ENCODE measurements at regions not wholly inside any gene's neighbourhood (a gene's known extent, or its start where the extent isn't known, plus 50 kb on each side); places are given as distances from the start of the nearest gene placed in this dataset.

GRCh38 chr12:29880987-29881386, 97.2 kb upstream of the TMTC1 start:
- no peak for DNase-seq (ENCODE audit: low read depth)
- FAIRE-seq: no peak
- Histone ChIP-seq H3K36me3 (ENCODE audit: control insufficient read depth, insufficient read depth, low read length) (no peaks in the 10 kb centered on the region), H3K4me3 (ENCODE audit: low read depth, low read length) (no peak overlapping the region), H3K27me3 (ENCODE audit: control insufficient read depth, insufficient read depth, low read length) (no peaks in the 10 kb centered on the region)
- no peak for TF ChIP-seq CTCF (IDR thresholded peaks at IDR 0.05; ENCODE audit: insufficient read depth, low read length, severe bottlenecking)

GRCh38 chr12:29879606-29880308, 96.0 kb upstream of the TMTC1 start:
- FAIRE-seq (no peak), DNase-seq (ENCODE audit: low read depth) (no peak)
- Histone ChIP-seq H3K4me3 (ENCODE audit: low read depth, low read length) (no peak overlapping the region), H3K27me3 (ENCODE audit: control insufficient read depth, insufficient read depth, low read length) (no peaks in the 10 kb centered on the region), H3K36me3 (ENCODE audit: control insufficient read depth, insufficient read depth, low read length) (no peaks in the 10 kb centered on the region)
- no peak for TF ChIP-seq CTCF (IDR thresholded peaks at IDR 0.05; ENCODE audit: insufficient read depth, low read length, severe bottlenecking)

GRCh38 chr12:29869946-29870345, 86.2 kb upstream of the TMTC1 start:
- H3K27me3 ChIP-seq (ENCODE audit: control insufficient read depth, insufficient read depth, low read length): no peaks in the 10 kb centered on the region
- FAIRE-seq: no peak
- no peaks in the 10 kb centered on the region for H3K36me3 ChIP-seq (ENCODE audit: control insufficient read depth, insufficient read depth, low read length)
- DNase-seq (ENCODE audit: low read depth): no peak
- no peak for TF ChIP-seq CTCF (IDR thresholded peaks at IDR 0.05; ENCODE audit: insufficient read depth, low read length, severe bottlenecking)
- no peak overlapping the region for H3K4me3 ChIP-seq (ENCODE audit: low read depth, low read length)

- no peaks in the 10 kb centered on the region for H3K27me3 ChIP-seq (ENCODE audit: control insufficient read depth, insufficient read depth, low read length)
- no peak overlapping the region for H3K4me3 ChIP-seq (ENCODE audit: low read depth, low read length)
- FAIRE-seq: no peak
- H3K36me3 ChIP-seq (ENCODE audit: control insufficient read depth, insufficient read depth, low read length): no peaks in the 10 kb centered on the region
- TF ChIP-seq CTCF (IDR thresholded peaks at IDR 0.05; ENCODE audit: insufficient read depth, low read length, severe bottlenecking): no peak
- no peak for DNase-seq (ENCODE audit: low read depth)
These were observed 84.1 kb upstream of the TMTC1 start for GRCh38 chr12:29867823-29868222.

GRCh38 chr12:29863665-29864064, 79.9 kb upstream of the TMTC1 start:
- H3K36me3 ChIP-seq (ENCODE audit: control insufficient read depth, insufficient read depth, low read length): no peaks in the 10 kb centered on the region
- DNase-seq (ENCODE audit: low read depth) (no peak), FAIRE-seq (no peak)
- H3K27me3 ChIP-seq (ENCODE audit: control insufficient read depth, insufficient read depth, low read length): no peaks in the 10 kb centered on the region
- TF ChIP-seq CTCF (IDR thresholded peaks at IDR 0.05; ENCODE audit: insufficient read depth, low read length, severe bottlenecking): no peak
- H3K4me3 ChIP-seq (ENCODE audit: low read depth, low read length): no peak overlapping the region

GRCh38 chr12:29858270-29858786, 74.6 kb upstream of the TMTC1 start:
- H3K36me3 ChIP-seq (ENCODE audit: control insufficient read depth, insufficient read depth, low read length): no peaks in the 10 kb centered on the region
- FAIRE-seq: peak; percentile 23
- no peaks in the 10 kb centered on the region for H3K27me3 ChIP-seq (ENCODE audit: control insufficient read depth, insufficient read depth, low read length)
- H3K4me3 ChIP-seq (ENCODE audit: low read depth, low read length): no peak overlapping the region
- peak; percentile 73 for DNase-seq (ENCODE audit: low read depth)
- TF ChIP-seq CTCF (IDR thresholded peaks at IDR 0.05; ENCODE audit: insufficient read depth, low read length, severe bottlenecking): no peak
